ENCODE measurements at regions not wholly inside any gene's neighbourhood (a gene's known extent, or its start where the extent isn't known, plus 50 kb on each side); places are given as distances from the start of the nearest gene placed in this dataset.

GRCh38 chr6:21984135-21984534 is 312.7 kb downstream of the PRL start:
- Mint-ChIP-seq H3K4me3 (no peak overlapping the region), H3K27me3 (ENCODE audit: insufficient read depth) (no peaks in the 10 kb centered on the region), H3K4me1 (peaks cover 9% of the 10 kb centered on the region), H3K9me3 (peaks cover 26% of the 10 kb centered on the region), H3K27ac (no peak overlapping the region), H3K36me3 (ENCODE audit: low read depth) (peaks cover 63% of the 10 kb centered on the region)
- peaks cover 81% of the 10 kb centered on the region for H3K36me3 ChIP-seq (ENCODE audit: control insufficient read depth, insufficient read depth, low read length)
- no peaks in the 10 kb centered on the region for H3K4me1 ChIP-seq (ENCODE audit: control insufficient read depth, insufficient read depth, low read length)
- H3K9ac ChIP-seq (ENCODE audit: extremely low read depth, low read length, poor library complexity, severe bottlenecking), result no peak overlapping the region
- H3K27ac ChIP-seq (ENCODE audit: low read depth, low read length), result no peak overlapping the region
- H3K27me3 ChIP-seq (ENCODE audit: control insufficient read depth, insufficient read depth, low read length, poor library complexity, severe bottlenecking), result no peaks in the 10 kb centered on the region
- 88 to 100% methylated on average over 1 to 2 of the region's 4 CpGs for WGBS, 2 experiments (ENCODE audit: insufficient coverage in 1 of 2, insufficient read length in 1 of 2)
- H3K4me3 ChIP-seq (ENCODE audit: low read length), result no peak overlapping the region
- peaks cover 29% of the 10 kb centered on the region for H3K9me3 ChIP-seq (ENCODE audit: control insufficient read depth, low read length)
- no peak for DNase-seq
- TF ChIP-seq, protein P1, sequence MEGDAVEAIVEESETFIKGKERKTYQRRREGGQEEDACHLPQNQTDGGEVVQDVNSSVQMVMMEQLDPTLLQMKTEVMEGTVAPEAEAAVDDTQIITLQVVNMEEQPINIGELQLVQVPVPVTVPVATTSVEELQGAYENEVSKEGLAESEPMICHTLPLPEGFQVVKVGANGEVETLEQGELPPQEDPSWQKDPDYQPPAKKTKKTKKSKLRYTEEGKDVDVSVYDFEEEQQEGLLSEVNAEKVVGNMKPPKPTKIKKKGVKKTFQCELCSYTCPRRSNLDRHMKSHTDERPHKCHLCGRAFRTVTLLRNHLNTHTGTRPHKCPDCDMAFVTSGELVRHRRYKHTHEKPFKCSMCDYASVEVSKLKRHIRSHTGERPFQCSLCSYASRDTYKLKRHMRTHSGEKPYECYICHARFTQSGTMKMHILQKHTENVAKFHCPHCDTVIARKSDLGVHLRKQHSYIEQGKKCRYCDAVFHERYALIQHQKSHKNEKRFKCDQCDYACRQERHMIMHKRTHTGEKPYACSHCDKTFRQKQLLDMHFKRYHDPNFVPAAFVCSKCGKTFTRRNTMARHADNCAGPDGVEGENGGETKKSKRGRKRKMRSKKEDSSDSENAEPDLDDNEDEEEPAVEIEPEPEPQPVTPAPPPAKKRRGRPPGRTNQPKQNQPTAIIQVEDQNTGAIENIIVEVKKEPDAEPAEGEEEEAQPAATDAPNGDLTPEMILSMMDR (conservative IDR thresholded peaks at IDR 0.05), result no peak

DNA sequence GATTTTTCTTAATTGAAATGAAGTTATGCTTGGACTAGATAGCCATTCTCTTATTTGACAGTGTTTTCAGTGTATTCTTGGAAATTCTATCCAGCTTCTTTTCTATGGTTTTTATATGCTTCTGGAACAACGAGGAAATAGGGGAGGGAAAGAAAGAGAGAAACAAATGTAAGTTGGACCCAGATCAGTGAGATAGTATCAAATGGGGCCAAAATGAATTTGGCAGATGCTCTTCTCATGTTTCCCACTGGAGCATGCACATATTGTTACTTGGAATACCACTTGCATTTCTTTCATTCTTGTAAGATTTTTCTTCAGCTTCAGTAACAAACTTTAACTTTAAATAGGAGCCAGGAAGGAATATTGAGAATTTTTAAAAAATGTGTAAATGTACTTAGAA is 312.3 kb downstream of the PRL start:
- H3K4me1 Mint-ChIP-seq, result peaks cover 9% of the 10 kb centered on the region
- TF ChIP-seq, protein P1 (conservative IDR thresholded peaks at IDR 0.05), result no peak
- H3K27me3 Mint-ChIP-seq (ENCODE audit: insufficient read depth), result no peaks in the 10 kb centered on the region
- peaks cover 59% of the 10 kb centered on the region for H3K36me3 Mint-ChIP-seq (ENCODE audit: low read depth)
- no peaks in the 10 kb centered on the region for H3K27me3 ChIP-seq (ENCODE audit: control insufficient read depth, insufficient read depth, low read length, poor library complexity, severe bottlenecking)
- H3K27ac ChIP-seq (ENCODE audit: low read depth, low read length), result no peak overlapping the region
- H3K36me3 ChIP-seq (ENCODE audit: control insufficient read depth, insufficient read depth, low read length), result peaks cover 77% of the 10 kb centered on the region
- no peak overlapping the region for H3K4me3 ChIP-seq (ENCODE audit: low read length)
- peaks cover 26% of the 10 kb centered on the region for H3K9me3 Mint-ChIP-seq
- WGBS, 2 experiments (ENCODE audit: insufficient coverage in 1 of 2, insufficient read length in 1 of 2), result 85 to 89% methylated on average over 1 of the region's 1 CpG
- H3K9ac ChIP-seq (ENCODE audit: extremely low read depth, low read length, poor library complexity, severe bottlenecking), result no peak overlapping the region
- H3K4me1 ChIP-seq (ENCODE audit: control insufficient read depth, insufficient read depth, low read length), result no peaks in the 10 kb centered on the region
- H3K4me3 Mint-ChIP-seq, result no peak overlapping the region
- DNase-seq, result no peak
- peaks cover 26% of the 10 kb centered on the region for H3K9me3 ChIP-seq (ENCODE audit: control insufficient read depth, low read length)
- no peak overlapping the region for H3K27ac Mint-ChIP-seq

DNA sequence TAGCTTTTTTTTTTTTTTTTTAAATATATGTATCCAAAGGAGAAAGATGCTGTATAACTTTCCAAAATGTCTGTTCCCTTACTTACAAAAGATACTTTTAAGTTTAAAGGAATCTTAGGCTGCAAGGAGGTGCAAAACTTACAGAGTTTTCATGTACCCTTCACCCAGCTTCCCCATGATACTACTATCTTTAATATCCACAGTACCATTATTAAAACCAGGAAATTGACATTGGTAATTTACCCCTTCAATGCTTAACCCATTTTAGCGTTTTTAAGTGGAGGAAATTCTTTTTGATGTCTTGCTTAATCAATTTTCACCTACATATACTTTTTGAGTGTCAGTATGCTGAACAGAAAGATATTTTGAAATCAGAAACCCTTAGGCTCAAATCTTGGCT is 310.9 kb downstream of the PRL start:
- Mint-ChIP-seq H3K4me1 (peaks cover 16% of the 10 kb centered on the region), H3K4me3 (no peak overlapping the region), H3K9me3 (peaks cover 14% of the 10 kb centered on the region), H3K27me3 (ENCODE audit: insufficient read depth) (no peaks in the 10 kb centered on the region), H3K36me3 (ENCODE audit: low read depth) (peaks cover 45% of the 10 kb centered on the region), H3K27ac (no peak overlapping the region)
- Histone ChIP-seq H3K9me3 (ENCODE audit: control insufficient read depth, low read length) (peaks cover 21% of the 10 kb centered on the region), H3K9ac (ENCODE audit: extremely low read depth, low read length, poor library complexity, severe bottlenecking) (no peak overlapping the region), H3K27me3 (ENCODE audit: control insufficient read depth, insufficient read depth, low read length, poor library complexity, severe bottlenecking) (no peaks in the 10 kb centered on the region), H3K4me3 (ENCODE audit: low read length) (no peak overlapping the region), H3K27ac (ENCODE audit: low read depth, low read length) (no peak overlapping the region), H3K4me1 (ENCODE audit: control insufficient read depth, insufficient read depth, low read length) (no peaks in the 10 kb centered on the region), H3K36me3 (ENCODE audit: control insufficient read depth, insufficient read depth, low read length) (peaks cover 70% of the 10 kb centered on the region)
- WGBS, 2 experiments (ENCODE audit: insufficient coverage in 1 of 2, insufficient read length in 1 of 2), result 92 to 100% methylated on average over 1 of the region's 1 CpG
- DNase-seq, result no peak
- TF ChIP-seq, protein P1 (conservative IDR thresholded peaks at IDR 0.05), result no peak

Measured in endodermal cell (in vitro differentiated cells).